ENCODE measurements at regions not wholly inside any gene's neighbourhood (a gene's known extent, or its start where the extent isn't known, plus 50 kb on each side); places are given as distances from the start of the nearest gene placed in this dataset.

DNA sequence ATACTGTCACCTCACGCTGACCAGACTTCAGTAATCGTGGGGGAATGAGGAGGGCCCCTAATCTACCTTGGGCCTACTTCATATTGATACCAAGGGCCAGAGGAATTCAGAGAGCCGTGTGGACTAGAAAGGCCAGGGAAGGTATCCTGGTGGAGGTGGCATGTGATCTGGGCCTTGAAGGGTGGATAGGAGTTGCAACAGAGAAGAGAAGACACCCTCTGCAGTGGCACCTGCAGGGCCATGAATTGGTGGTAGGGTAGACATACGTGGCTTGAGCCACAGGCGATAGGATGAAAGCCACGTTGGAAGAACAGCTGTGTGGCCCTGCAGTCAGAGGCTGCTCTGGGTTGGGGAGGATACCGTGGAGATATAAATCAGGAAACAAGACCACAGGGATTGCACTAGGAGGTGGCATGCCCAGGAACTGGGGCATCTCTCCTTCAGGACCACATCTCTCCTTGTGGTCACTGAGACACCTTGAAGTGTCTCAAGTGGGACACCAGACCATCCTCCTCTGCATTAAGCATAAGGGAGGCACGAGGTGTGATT is 141.4 kb downstream of the CYP26B1 start:
- H3K4me3 Mint-ChIP-seq = no peak overlapping the region
- H3K36me3 Mint-ChIP-seq = no peaks in the 10 kb centered on the region
- no peak for DNase-seq
- H3K4me1 Mint-ChIP-seq = no peaks in the 10 kb centered on the region
- peaks cover 0 to 18% (median 2%) of the 10 kb centered on the region in 3 donors for H3K27me3 Mint-ChIP-seq (ENCODE audit: low read depth in 3 of 3)
- no peaks in the 10 kb centered on the region for H3K9me3 Mint-ChIP-seq
- no peak overlapping the region for H3K27ac Mint-ChIP-seq

- no peak for DNase-seq
- H3K27me3 Mint-ChIP-seq (ENCODE audit: low read depth in 3 of 3) = peaks cover 0 to 18% (median 4%) of the 10 kb centered on the region in 3 donors
- H3K4me1 Mint-ChIP-seq = no peaks in the 10 kb centered on the region
- H3K4me3 Mint-ChIP-seq = no peak overlapping the region
- no peaks in the 10 kb centered on the region for H3K9me3 Mint-ChIP-seq
- H3K36me3 Mint-ChIP-seq = no peaks in the 10 kb centered on the region
- H3K27ac Mint-ChIP-seq = no peak overlapping the region
These were observed 142.7 kb downstream of the CYP26B1 start for GRCh38 chr2:72004976-72005375.

GRCh38 chr2:72004201-72004915 is 143.3 kb downstream of the CYP26B1 start:
- Mint-ChIP-seq H3K27ac (no peak overlapping the region), H3K4me3 (no peak overlapping the region), H3K9me3 (no peaks in the 10 kb centered on the region), H3K27me3 (ENCODE audit: low read depth in 3 of 3) (peaks cover 0 to 18% (median 4%) of the 10 kb centered on the region in 3 donors), H3K4me1 (no peaks in the 10 kb centered on the region), H3K36me3 (no peaks in the 10 kb centered on the region)
- no peak for DNase-seq

DNA sequence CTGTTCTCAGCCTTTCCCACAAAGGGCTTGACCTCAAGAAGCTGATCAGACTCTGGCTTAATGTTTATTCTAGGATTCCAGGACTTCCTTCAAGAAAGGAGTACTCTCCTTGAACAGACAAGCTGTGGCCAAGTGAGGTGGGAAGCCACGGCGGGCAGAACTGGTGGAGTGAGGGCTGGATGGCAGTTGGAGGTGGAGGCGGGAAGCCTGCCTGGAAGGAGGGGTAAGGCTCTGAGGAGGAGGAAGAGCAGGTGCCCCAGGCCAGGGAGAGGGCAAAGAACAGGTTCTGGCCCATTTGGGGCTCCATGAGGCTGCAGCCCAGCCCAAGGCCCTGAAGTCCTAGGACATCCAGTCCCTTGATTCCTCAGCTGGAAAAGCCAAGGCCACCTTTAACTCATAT is 143.9 kb downstream of the CYP26B1 start:
- Mint-ChIP-seq H3K27me3 (ENCODE audit: low read depth in 3 of 3) (peaks cover 0 to 18% (median 4%) of the 10 kb centered on the region in 3 donors), H3K36me3 (no peaks in the 10 kb centered on the region), H3K4me3 (no peak overlapping the region), H3K27ac (no peak overlapping the region), H3K4me1 (no peaks in the 10 kb centered on the region), H3K9me3 (no peaks in the 10 kb centered on the region)
- no peak for DNase-seq

GRCh38 chr2:72003124-72003523 is 144.5 kb downstream of the CYP26B1 start:
- DNase-seq = no peak
- H3K36me3 Mint-ChIP-seq = no peaks in the 10 kb centered on the region
- H3K9me3 Mint-ChIP-seq = no peaks in the 10 kb centered on the region
- H3K27ac Mint-ChIP-seq = no peak overlapping the region
- peaks cover 0 to 18% (median 5%) of the 10 kb centered on the region in 3 donors for H3K27me3 Mint-ChIP-seq (ENCODE audit: low read depth in 3 of 3)
- H3K4me1 Mint-ChIP-seq = no peaks in the 10 kb centered on the region
- no peak overlapping the region for H3K4me3 Mint-ChIP-seq

DNA sequence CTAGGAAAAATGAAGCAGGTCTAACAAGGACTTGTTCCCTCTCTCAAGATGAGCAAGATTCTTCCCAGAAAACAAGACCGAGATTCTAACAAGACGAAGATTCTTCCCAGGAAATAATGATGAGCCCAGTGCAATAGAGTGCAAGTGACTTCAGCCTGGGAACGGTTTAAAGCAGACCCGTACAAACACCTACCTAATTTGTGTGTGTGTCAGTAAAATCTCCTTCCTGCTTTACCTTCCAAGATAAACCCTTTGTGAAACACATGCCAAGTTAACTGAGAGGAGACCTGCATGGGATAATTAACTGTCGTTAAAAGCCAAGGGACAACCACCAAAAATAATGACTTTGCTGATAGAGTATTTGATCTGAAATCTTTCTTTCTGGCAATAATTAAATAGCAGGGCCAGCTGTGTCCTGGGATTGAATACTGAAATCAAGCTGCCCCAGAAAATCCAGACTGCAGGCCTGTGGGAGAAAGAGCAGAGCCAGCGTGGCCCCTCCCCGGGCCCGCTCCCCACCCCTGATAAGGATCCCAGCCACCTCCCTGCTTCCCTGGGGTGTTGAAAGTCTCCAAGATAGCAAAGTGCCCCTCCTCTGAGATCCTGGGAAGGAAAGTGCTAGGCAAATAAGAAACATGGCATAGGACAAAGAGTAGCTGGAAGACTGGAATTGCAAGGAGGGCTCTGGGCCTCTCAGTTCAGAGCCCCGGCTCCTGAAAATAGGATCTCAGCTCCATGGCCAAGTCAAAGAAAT is 145.5 kb downstream of the CYP26B1 start:
- Mint-ChIP-seq H3K4me1 (no peaks in the 10 kb centered on the region), H3K4me3 (no peak overlapping the region), H3K36me3 (no peaks in the 10 kb centered on the region), H3K27me3 (ENCODE audit: low read depth in 3 of 3) (peaks cover 0 to 18% (median 9%) of the 10 kb centered on the region in 3 donors), H3K9me3 (no peaks in the 10 kb centered on the region), H3K27ac (no peak overlapping the region)
- DNase-seq = no peak

- no peak for DNase-seq
- Mint-ChIP-seq H3K27ac (no peak overlapping the region), H3K4me3 (no peak overlapping the region), H3K36me3 (no peaks in the 10 kb centered on the region), H3K27me3 (ENCODE audit: low read depth in 3 of 3) (peaks cover 0 to 10% (median 8%) of the 10 kb centered on the region in 3 donors), H3K9me3 (peaks cover 0 to 1% (median 0%) of the 10 kb centered on the region in 6 donors), H3K4me1 (no peaks in the 10 kb centered on the region)
These were observed 147.6 kb downstream of the CYP26B1 start for GRCh38 chr2:72000110-72000509.

DNA sequence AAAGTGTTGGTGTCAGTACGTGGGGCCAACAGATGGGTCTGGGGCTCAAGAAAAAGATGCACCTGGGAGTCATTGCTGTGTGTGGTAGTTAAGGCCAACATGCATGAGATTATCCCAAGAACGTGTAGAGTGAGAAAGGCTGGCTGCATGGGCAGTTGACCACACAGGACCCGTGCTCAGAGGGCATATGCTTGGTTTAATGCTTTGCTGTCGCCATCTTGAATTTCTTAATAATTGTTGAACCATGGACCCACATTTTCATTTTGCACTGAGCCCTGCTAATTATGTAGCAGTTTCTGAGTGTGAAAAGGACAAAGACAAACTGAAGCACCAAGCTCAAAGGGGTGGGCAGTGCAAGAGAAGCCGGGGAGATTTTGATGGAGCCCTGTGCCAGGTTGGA is 148.1 kb downstream of the CYP26B1 start:
- no peak for DNase-seq
- Mint-ChIP-seq H3K27ac (no peak overlapping the region), H3K36me3 (no peaks in the 10 kb centered on the region), H3K4me3 (no peak overlapping the region), H3K4me1 (no peaks in the 10 kb centered on the region), H3K27me3 (ENCODE audit: low read depth in 3 of 3) (peaks cover 0 to 10% (median 8%) of the 10 kb centered on the region in 3 donors), H3K9me3 (peaks cover 0 to 1% (median 0%) of the 10 kb centered on the region in 6 donors)

- no peaks in the 10 kb centered on the region for H3K4me1 Mint-ChIP-seq
- no peak overlapping the region for H3K27ac Mint-ChIP-seq
- H3K4me3 Mint-ChIP-seq = no peak overlapping the region
- no peaks in the 10 kb centered on the region for H3K36me3 Mint-ChIP-seq
- no peak for DNase-seq
- peaks cover 0 to 6% (median 0%) of the 10 kb centered on the region in 6 donors for H3K9me3 Mint-ChIP-seq
- peaks cover 0 to 10% (median 6%) of the 10 kb centered on the region in 3 donors for H3K27me3 Mint-ChIP-seq (ENCODE audit: low read depth in 3 of 3)
These were observed 149.8 kb downstream of the CYP26B1 start for GRCh38 chr2:71997843-71998242.

- Mint-ChIP-seq H3K27ac (no peak overlapping the region), H3K9me3 (peaks cover 0 to 6% (median 0%) of the 10 kb centered on the region in 6 donors), H3K27me3 (ENCODE audit: low read depth in 3 of 3) (peaks cover 1 to 8% (median 4%) of the 10 kb centered on the region in 3 donors), H3K36me3 (no peaks in the 10 kb centered on the region), H3K4me1 (no peaks in the 10 kb centered on the region), H3K4me3 (no peak overlapping the region)
- no peak for DNase-seq
These were observed 152.5 kb downstream of the CYP26B1 start for GRCh38 chr2:71995067-71995665.

DNA sequence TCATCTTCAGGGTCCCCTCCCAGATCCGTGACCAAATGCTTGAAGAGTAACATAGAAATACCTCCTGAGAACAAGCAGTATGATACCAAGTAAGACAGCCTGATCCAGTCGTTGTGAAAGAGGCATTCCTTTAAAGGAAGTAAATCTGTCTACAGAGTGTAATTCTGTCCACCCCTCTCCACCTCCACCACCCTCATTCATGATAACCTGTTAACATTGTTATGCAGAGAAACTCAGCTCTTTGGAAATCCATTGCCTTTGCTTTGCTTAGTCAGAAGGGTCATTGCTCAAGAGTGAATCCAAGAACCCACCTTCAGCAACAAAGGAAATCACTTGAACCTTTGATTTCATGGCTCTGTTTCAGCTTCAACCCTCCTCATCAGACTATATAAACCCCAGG is 155.6 kb downstream of the CYP26B1 start:
- Mint-ChIP-seq H3K27me3 (ENCODE audit: low read depth in 3 of 3) (peaks cover 1 to 4% (median 3%) of the 10 kb centered on the region in 3 donors), H3K4me3 (no peak overlapping the region), H3K27ac (no peak overlapping the region), H3K9me3 (peaks cover 0 to 6% (median under 1%) of the 10 kb centered on the region in 6 donors), H3K36me3 (no peaks in the 10 kb centered on the region), H3K4me1 (no peaks in the 10 kb centered on the region)
- DNase-seq = no peak

GRCh38 chr2:71991397-71991796 is 156.3 kb downstream of the CYP26B1 start:
- Mint-ChIP-seq H3K36me3 (no peaks in the 10 kb centered on the region), H3K27me3 (ENCODE audit: low read depth in 3 of 3) (peaks cover 1 to 5% (median 4%) of the 10 kb centered on the region in 3 donors), H3K4me3 (no peak overlapping the region), H3K4me1 (no peaks in the 10 kb centered on the region), H3K9me3 (peaks cover 0 to 6% (median under 1%) of the 10 kb centered on the region in 6 donors), H3K27ac (no peak overlapping the region)
- DNase-seq = no peak

DNA sequence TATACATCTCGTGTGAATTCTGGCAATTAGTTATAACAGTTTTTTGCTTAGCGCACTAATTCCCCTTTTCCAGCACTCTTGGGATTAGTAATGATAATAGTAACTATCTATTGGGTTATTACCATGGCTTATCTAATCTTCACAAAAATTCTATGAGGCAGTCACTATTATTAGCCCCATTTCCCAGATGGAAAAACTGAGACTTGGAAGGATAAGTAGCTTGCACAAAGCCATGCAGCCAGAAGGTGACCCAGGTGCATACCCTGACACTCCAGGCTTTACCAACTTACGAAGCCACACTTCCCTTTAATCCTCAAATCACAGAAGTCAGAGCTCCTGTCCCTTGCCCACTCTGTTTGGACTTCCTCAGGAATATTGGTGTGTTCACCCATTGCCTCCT is 156.8 kb downstream of the CYP26B1 start:
- no peaks in the 10 kb centered on the region for H3K4me1 Mint-ChIP-seq
- peaks cover 1 to 4% (median 3%) of the 10 kb centered on the region in 3 donors for H3K27me3 Mint-ChIP-seq (ENCODE audit: low read depth in 3 of 3)
- H3K9me3 Mint-ChIP-seq = peaks cover 0 to 4% (median under 1%) of the 10 kb centered on the region in 6 donors
- DNase-seq = no peak
- H3K36me3 Mint-ChIP-seq = no peaks in the 10 kb centered on the region
- H3K27ac Mint-ChIP-seq = no peak overlapping the region
- H3K4me3 Mint-ChIP-seq = no peak overlapping the region

GRCh38 chr2:71990122-71990521 is 157.5 kb downstream of the CYP26B1 start:
- Mint-ChIP-seq H3K36me3 (no peaks in the 10 kb centered on the region), H3K27me3 (ENCODE audit: low read depth in 3 of 3) (peaks cover 1 to 7% (median 3%) of the 10 kb centered on the region in 3 donors), H3K27ac (no peak overlapping the region), H3K9me3 (peaks cover 0 to 4% (median under 1%) of the 10 kb centered on the region in 6 donors), H3K4me1 (no peaks in the 10 kb centered on the region), H3K4me3 (no peak overlapping the region)
- DNase-seq = no peak
